ENCODE measurements at regions not wholly inside any gene's neighbourhood (a gene's known extent, or its start where the extent isn't known, plus 50 kb on each side); places are given as distances from the start of the nearest gene placed in this dataset.

- WGBS = 51% methylated on average over 5 of the region's 5 CpGs
- H3K27me3 ChIP-seq = no peaks in the 10 kb centered on the region
- TF ChIP-seq POLR2AphosphoS5 (IDR thresholded peaks at IDR 0.05) = no peak
- no peak for TF ChIP-seq EP300 (IDR thresholded peaks at IDR 0.05)
- TF ChIP-seq CTCF (IDR thresholded peaks at IDR 0.05) = no peak
- TF ChIP-seq POLR2A (IDR thresholded peaks at IDR 0.05) = no peak
- H3K4me1 ChIP-seq = peaks cover 36% of the 10 kb centered on the region
- no peak for DNase-seq (ENCODE audit: low spot score in 2 of 2)
- H3K36me3 ChIP-seq = no peaks in the 10 kb centered on the region
- no peak overlapping the region for H3K4me3 ChIP-seq
- no peaks in the 10 kb centered on the region for H3K9me3 ChIP-seq
- peak overlapping the region; percentile 73 for H3K27ac ChIP-seq
Observed at GRCh38 chr9:13900449-13900848, 413.5 kb downstream of the NFIB start.

- no peaks in the 10 kb centered on the region for H3K27me3 ChIP-seq
- DNase-seq (ENCODE audit: low spot score in 2 of 2) = no peak
- H3K27ac ChIP-seq = peak overlapping the region; percentile 73
- WGBS = 29% methylated on average over 7 of the region's 7 CpGs
- H3K36me3 ChIP-seq = no peaks in the 10 kb centered on the region
- H3K4me1 ChIP-seq = peaks cover 38% of the 10 kb centered on the region
- no peaks in the 10 kb centered on the region for H3K9me3 ChIP-seq
- no peak overlapping the region for H3K4me3 ChIP-seq
- no peak for TF ChIP-seq EP300 (IDR thresholded peaks at IDR 0.05)
- TF ChIP-seq POLR2A (IDR thresholded peaks at IDR 0.05) = no peak
- no peak for TF ChIP-seq POLR2AphosphoS5 (IDR thresholded peaks at IDR 0.05)
- no peak for TF ChIP-seq CTCF (IDR thresholded peaks at IDR 0.05)
Observed at GRCh38 chr9:13899924-13900323, 414.0 kb downstream of the NFIB start.

DNA sequence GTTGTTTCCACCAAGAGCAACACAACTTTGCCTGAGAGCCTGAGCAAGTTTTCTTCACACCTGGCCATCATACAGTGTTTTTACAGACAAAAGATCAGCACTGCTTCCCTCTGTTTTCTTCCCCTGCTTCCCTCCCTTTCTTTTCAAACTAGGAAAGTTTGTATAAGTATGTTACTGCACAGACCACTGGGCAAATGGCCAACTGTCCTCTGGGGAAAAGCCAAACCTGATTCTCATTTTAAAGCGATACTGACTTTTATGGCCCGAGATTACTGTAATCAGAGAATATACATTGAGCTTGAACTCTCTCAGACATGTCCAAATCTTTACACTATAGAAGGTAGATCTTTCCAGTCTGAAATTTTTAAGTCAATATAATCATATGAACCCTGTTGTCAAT lies 415.0 kb downstream of the NFIB start:
- TF ChIP-seq POLR2A (IDR thresholded peaks at IDR 0.05) (no peak), CTCF (IDR thresholded peaks at IDR 0.05) (no peak), POLR2AphosphoS5 (IDR thresholded peaks at IDR 0.05) (no peak), EP300 (IDR thresholded peaks at IDR 0.05) (no peak)
- H3K4me3 ChIP-seq = no peak overlapping the region
- no peaks in the 10 kb centered on the region for H3K36me3 ChIP-seq
- peaks cover 38% of the 10 kb centered on the region for H3K4me1 ChIP-seq
- H3K27ac ChIP-seq = peak overlapping the region; percentile 15
- WGBS = 84% methylated on average over 2 of the region's 2 CpGs
- no peaks in the 10 kb centered on the region for H3K9me3 ChIP-seq
- no peak for DNase-seq (ENCODE audit: low spot score in 2 of 2)
- H3K27me3 ChIP-seq = no peaks in the 10 kb centered on the region

DNA sequence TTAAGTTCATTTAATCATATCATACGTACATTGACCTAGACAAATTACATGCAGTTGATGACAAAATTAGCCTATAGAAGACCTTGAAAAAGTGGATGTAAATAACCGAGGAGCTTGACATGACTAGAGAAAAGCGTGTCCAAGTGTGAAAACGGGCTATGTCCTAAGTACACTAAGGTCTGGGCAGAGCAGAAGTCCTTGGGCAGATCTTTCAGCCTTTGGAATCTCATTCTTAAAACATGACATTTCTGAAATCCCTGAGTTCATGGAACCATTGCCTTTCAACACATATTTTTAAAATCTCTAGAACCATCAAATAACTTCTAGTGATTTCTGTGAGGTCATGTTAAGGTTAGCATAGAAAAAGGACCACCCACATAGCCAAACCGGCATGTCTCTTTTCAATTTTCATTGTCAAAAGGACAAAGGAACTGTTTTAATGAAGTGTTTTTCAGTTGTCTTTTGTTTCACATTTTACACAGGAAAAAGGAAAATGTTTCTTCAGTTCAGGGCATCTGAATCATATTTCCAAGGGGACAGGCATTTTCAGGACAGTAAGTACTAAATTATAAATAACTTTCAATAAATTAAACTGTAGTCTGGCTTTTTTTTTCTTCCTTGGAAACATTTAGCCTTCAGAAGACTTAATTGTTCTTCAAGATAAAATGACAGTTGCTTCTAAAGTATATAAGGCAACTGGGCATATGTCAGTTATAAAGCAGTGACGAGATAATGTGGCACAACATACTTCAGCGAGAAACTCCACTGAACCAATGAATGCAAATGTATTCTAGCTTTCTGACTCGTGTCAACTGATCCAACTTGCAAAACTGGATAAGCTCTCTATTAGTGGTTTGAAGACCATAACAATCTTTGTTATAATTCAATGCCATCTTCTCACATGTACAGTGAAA lies 416.8 kb downstream of the NFIB start:
- TF ChIP-seq POLR2AphosphoS5 (IDR thresholded peaks at IDR 0.05) (no peak), CTCF (IDR thresholded peaks at IDR 0.05) (no peak), EP300 (IDR thresholded peaks at IDR 0.05) (no peak), POLR2A (IDR thresholded peaks at IDR 0.05) (no peak)
- Histone ChIP-seq H3K4me3 (no peak overlapping the region), H3K27me3 (no peaks in the 10 kb centered on the region), H3K27ac (peak overlapping the region; percentile 55), H3K9me3 (no peaks in the 10 kb centered on the region), H3K4me1 (peaks cover 38% of the 10 kb centered on the region), H3K36me3 (no peaks in the 10 kb centered on the region)
- WGBS = 60% methylated on average over 8 of the region's 8 CpGs
- DNase-seq (ENCODE audit: low spot score in 2 of 2) = no peak

- TF ChIP-seq POLR2AphosphoS5 (IDR thresholded peaks at IDR 0.05) (no peak), EP300 (IDR thresholded peaks at IDR 0.05) (no peak), POLR2A (IDR thresholded peaks at IDR 0.05) (no peak), CTCF (IDR thresholded peaks at IDR 0.05) (no peak)
- no peak overlapping the region for H3K4me3 ChIP-seq
- WGBS = 31% methylated on average over 1 of the region's 1 CpG
- no peak for DNase-seq (ENCODE audit: low spot score in 2 of 2)
- H3K27ac ChIP-seq = no peak overlapping the region
- no peaks in the 10 kb centered on the region for H3K9me3 ChIP-seq
- peaks cover 37% of the 10 kb centered on the region for H3K4me1 ChIP-seq
- no peaks in the 10 kb centered on the region for H3K36me3 ChIP-seq
- no peaks in the 10 kb centered on the region for H3K27me3 ChIP-seq
Observed at GRCh38 chr9:13896047-13896446, 417.9 kb downstream of the NFIB start.

Data from suprapubic skin (tissue), 4 donors.